GM12878 (cell line): ENCODE measurements at regions not wholly inside any gene's neighbourhood (a gene's known extent, or its start where the extent isn't known, plus 50 kb on each side); places are given as distances from the start of the nearest gene placed in this dataset.

Experiments used
- ATAC-seq: fragments of 200-7000 bp; cut with Tn5 transposase; 3 replicates; pipeline ENCODE4 v1.9.1; 2020; ENCODE audit warnings: mild to moderate bottlenecking, moderate library complexity
- BruUV-seq: library from RNA; stranded (reverse); fragments of 400-500 nt; replicated peaks from 2 replicates; lab custom pipeline; 2021; lab: Mats Ljungman, UMichigan
- CTCF ChIA-PET: fragments of 300-600 bp; sonication (Branson Sonifier 250); formaldehyde crosslinking; extraction: SDS; loops from one replicate; lab custom pipeline; 2021; ENCODE audit warnings: inconsistent platforms; lab: Yijun Ruan, JAX
- POLR2A ChIA-PET: fragments of 350-600 bp; formaldehyde crosslinking; extraction: SDS; loops from one replicate; lab custom pipeline; 2021; ENCODE audit warnings: inconsistent platforms; lab: Charles Lee
- RAD21 ChIA-PET: fragments of 300-600 bp; sonication (Branson Sonifier 250); formaldehyde crosslinking; loops from one replicate; lab custom pipeline; 2023; ENCODE audit warnings: antibody characterized with exemption; ENCODE audit not compliant: unreplicated experiment; lab: Charles Lee
- SMC1A ChIA-PET: fragments of 300-600 bp; sonication (Branson Sonifier 250); formaldehyde crosslinking; loops from one replicate; lab custom pipeline; 2023; ENCODE audit not compliant: unreplicated experiment, uncharacterized antibody; lab: Charles Lee
- DNase-seq: peaks from one replicate; pipeline ENCODE4 v3.0.0-alpha.2; 2011; ENCODE audit warnings: low read depth, low spot score
- FAIRE-seq: peaks from 3 replicates; lab custom pipeline; 2011; peaks lifted over from hg19 to GRCh38; lab: Jason Lieb, UNC
- H2AFZ ChIP-seq: 2 replicates; pipeline ENCODE4 v1.6.0; 2011; ENCODE audit warnings: low read depth, low read length, control low read depth; ENCODE audit not compliant: control insufficient read depth
- H3K27ac ChIP-seq: 2 replicates; pipeline ENCODE4 v1.5.1; 2011; ENCODE audit warnings: control low read depth; ENCODE audit not compliant: control insufficient read depth, insufficient read depth
- H3K27me3 ChIP-seq, 2 experiments: replicated peaks in 1 of 2; 2 replicates each; pipeline versions ENCODE4 v1.6.0 to v1.6.1; 2011; ENCODE audit warnings: low read length in 1 of 2; ENCODE audit not compliant: control insufficient read depth in 2 of 2, insufficient read depth in 2 of 2
- H3K36me3 ChIP-seq, 2 experiments: 2 replicates each; pipeline ENCODE4 v1.5.1; 2011; ENCODE audit warnings: low read length in 1 of 2; ENCODE audit not compliant: control insufficient read depth in 2 of 2, insufficient read depth in 2 of 2
- H3K4me1 ChIP-seq: 2 replicates; pipeline ENCODE4 v1.6.1; 2011; ENCODE audit warnings: mild to moderate bottlenecking, low read length, moderate library complexity, mixed read lengths; ENCODE audit not compliant: control insufficient read depth, insufficient read depth
- H3K4me2 ChIP-seq: 2 replicates; pipeline ENCODE4 v1.6.0; 2011; ENCODE audit warnings: control low read depth; ENCODE audit not compliant: control insufficient read depth, insufficient read depth
- H3K4me3 ChIP-seq: fragments of 200-600 bp; sonication (generic); 2 replicates; pipeline ENCODE4 v1.5.1; 2016
- H3K79me2 ChIP-seq: 2 replicates; pipeline ENCODE4 v1.6.0; 2011; ENCODE audit warnings: low read length; ENCODE audit not compliant: control insufficient read depth, insufficient read depth
- H3K9ac ChIP-seq: 2 replicates; pipeline ENCODE4 v1.8.0; 2011; ENCODE audit warnings: low read length, control low read depth, mixed read lengths; ENCODE audit not compliant: control insufficient read depth, insufficient read depth
- H3K9me3 ChIP-seq: replicated peaks from 3 replicates; pipeline ENCODE4 v1.5.1; 2011; ENCODE audit warnings: mild to moderate bottlenecking, low read length; ENCODE audit not compliant: control insufficient read depth, insufficient read depth
- H4K20me1 ChIP-seq: 2 replicates; pipeline ENCODE4 v1.6.0; 2011; ENCODE audit not compliant: control insufficient read depth, insufficient read depth
- ASH2L ChIP-seq: fragments of 300-600, 200-600 bp; sonication (generic); IDR thresholded peaks from 2 replicates; pipeline ENCODE4 v1.6.1; 2017; ENCODE audit warnings: low read depth, mild to moderate bottlenecking, borderline replicate concordance
- ATF3 ChIP-seq: IDR thresholded peaks from 2 replicates; pipeline ENCODE4 v1.6.1; 2011; ENCODE audit warnings: low read depth, mild to moderate bottlenecking, low read length, moderate library complexity, borderline replicate concordance; ENCODE audit errors: extremely low read depth
- BHLHE40 ChIP-seq, 2 experiments: fragments of 450-650 bp in 1 of 2; IDR thresholded peaks; 2 replicates each; pipeline ENCODE4 v1.6.1; 2011 to 2017; ENCODE audit warnings: low read depth in 2 of 2, borderline replicate concordance in 1 of 2, improper control_type of control experiment in 1 of 2, low read length in 1 of 2, mild to moderate bottlenecking in 1 of 2
- ETV6 ChIP-seq, 2 experiments: fragments of 450-650 bp in 1 of 2; IDR thresholded peaks in 1 of 2; conservative IDR thresholded peaks in 1 of 2; 2 replicates each; pipeline ENCODE4 v1.6.1; 2014; ENCODE audit warnings: antibody characterized with exemption in 1 of 2, borderline replicate concordance in 1 of 2, low read depth in 1 of 2, mild to moderate bottlenecking in 1 of 2, moderate library complexity in 1 of 2
- HDGF ChIP-seq: fragments of 450-650 bp; IDR thresholded peaks from 2 replicates; pipeline ENCODE4 v1.6.1; 2016; ENCODE audit warnings: antibody characterized with exemption
- LARP7 ChIP-seq: fragments of 450-650 bp; IDR thresholded peaks from 2 replicates; pipeline ENCODE4 v1.6.1; 2017; ENCODE audit warnings: mild to moderate bottlenecking
- NR2C2 ChIP-seq: IDR thresholded peaks from 2 replicates; pipeline ENCODE4 v1.6.1; 2011; ENCODE audit warnings: borderline replicate concordance, low read depth; ENCODE audit not compliant: control insufficient read depth, insufficient read length
- PAX8 ChIP-seq: fragments of 450-650 bp; IDR thresholded peaks from 2 replicates; pipeline ENCODE4 v1.6.1; 2017; ENCODE audit warnings: mild to moderate bottlenecking, moderate library complexity
- POLR2AphosphoS2 ChIP-seq: IDR thresholded peaks from 2 replicates; pipeline ENCODE4 v1.6.1; 2011; ENCODE audit warnings: low read depth, mild to moderate bottlenecking, low read length, improper control_type of control experiment, moderate library complexity
- SMC3 ChIP-seq: IDR thresholded peaks from 2 replicates; pipeline ENCODE4 v1.6.1; 2011; ENCODE audit warnings: low read length, improper control_type of control experiment, borderline replicate concordance
- USF1 ChIP-seq: IDR thresholded peaks from 2 replicates; pipeline ENCODE4 v1.6.1; 2011; ENCODE audit warnings: borderline replicate concordance, low read depth, mild to moderate bottlenecking, moderate library complexity, mixed read lengths, low read length; ENCODE audit not compliant: insufficient read depth; ENCODE audit errors: extremely low read length
- ZNF24 ChIP-seq: fragments of 450-650 bp; IDR thresholded peaks from 2 replicates; pipeline ENCODE4 v1.6.1; 2017; ENCODE audit warnings: antibody characterized with exemption, mild to moderate bottlenecking
- whole genome bisulfite sequencing: methylation state at CpG from one replicate; pipeline ENCODE4 v1.1.6; 2016; ENCODE audit warnings: low lambda C conversion rate; ENCODE audit not compliant: insufficient replicate concordance, insufficient coverage; ENCODE audit errors: missing lambda C conversion rate; 5-methylcytosine and 5-hydroxymethylcytosine counted together
- in situ Hi-C: fragments of 300-500 bp; cut with MboI; formaldehyde crosslinking; loops from 9 replicates; pipeline ENCODE4 v1.14.3; 2018; ENCODE audit warnings: mixed read lengths
- intact Hi-C: fragments of 100-400 bp; cut with micrococcal nuclease; formaldehyde crosslinking; loops from one replicate; pipeline ENCODE4 v1.14.2; 2022; ENCODE audit not compliant: unreplicated experiment
- TF ChIP-seq, protein P1 (sequence below): fragments of 450-650 bp; IDR thresholded peaks from 2 replicates; pipeline ENCODE4 v1.6.1; 2018; ENCODE audit warnings: borderline replicate concordance, mild to moderate bottlenecking; ENCODE audit not compliant: partially characterized antibody
- TF ChIP-seq, protein P2 (sequence below): fragments of 450-650 bp; IDR thresholded peaks from 2 replicates; pipeline ENCODE4 v1.6.1; 2018; ENCODE audit warnings: mild to moderate bottlenecking, low read depth, moderate library complexity; ENCODE audit not compliant: partially characterized antibody
- TF ChIP-seq, protein P3 (sequence below): fragments of 450-650 bp; IDR thresholded peaks from 2 replicates; pipeline ENCODE4 v1.6.1; 2016; ENCODE audit warnings: mild to moderate bottlenecking

DNA sequence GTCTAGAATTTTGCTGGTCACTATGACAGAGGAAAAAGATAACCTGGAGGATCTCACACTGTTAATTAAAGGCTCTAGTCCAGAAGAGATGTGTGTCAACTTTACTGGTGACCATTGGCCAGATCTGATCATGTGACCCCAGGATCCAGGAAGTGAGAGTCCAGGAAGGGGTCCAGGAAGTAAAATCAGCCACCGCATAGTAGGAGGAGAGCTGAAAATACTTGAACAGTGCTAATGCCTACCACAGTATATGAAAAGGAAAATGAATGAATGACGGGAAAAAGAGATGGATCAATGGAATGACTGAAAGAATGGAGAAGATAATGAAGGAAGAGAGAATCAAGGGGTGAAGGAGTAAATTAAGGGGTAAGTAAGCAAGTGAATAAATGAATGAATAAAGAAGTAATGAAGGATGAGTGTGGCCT lies 415.3 kb downstream of the RPS24 start:
- RAD21 ChIA-PET: interaction anchor here (0.8 kb wide), 1 partner anchor 746 kb away, joined by 3 read pairs; no protein-coding TSS in a partner anchor
- no peak for FAIRE-seq
- Histone ChIP-seq H3K27me3 (no peaks in the 10 kb centered on the region; a peak in 2 of 4 replicates), H2AFZ (no peak overlapping the region), H3K79me2 (no peaks in the 10 kb centered on the region), H3K27ac (no peak overlapping the region), H3K9me3 (no peaks in the 10 kb centered on the region), H3K9ac (no peak overlapping the region), H3K4me1 (no peaks in the 10 kb centered on the region), H3K4me3 (no peak overlapping the region), H3K36me3 (no peaks in the 10 kb centered on the region), H4K20me1 (no peaks in the 10 kb centered on the region), H3K4me2 (no peak overlapping the region)
- in situ Hi-C loops: no loop called here
- BruUV-seq: no TSS peak
- no peak for DNase-seq
- POLR2A ChIA-PET: no interaction called here
- CTCF ChIA-PET: no interaction called here
- SMC1A ChIA-PET: no interaction called here
- intact Hi-C loops: no loop called here
- 40% methylated on average over 2 of the region's 2 CpGs for WGBS
- ATAC-seq: no peak
- no peak for TF ChIP-seq LARP7
- no peak for TF ChIP-seq NR2C2
- TF ChIP-seq, protein P1, sequence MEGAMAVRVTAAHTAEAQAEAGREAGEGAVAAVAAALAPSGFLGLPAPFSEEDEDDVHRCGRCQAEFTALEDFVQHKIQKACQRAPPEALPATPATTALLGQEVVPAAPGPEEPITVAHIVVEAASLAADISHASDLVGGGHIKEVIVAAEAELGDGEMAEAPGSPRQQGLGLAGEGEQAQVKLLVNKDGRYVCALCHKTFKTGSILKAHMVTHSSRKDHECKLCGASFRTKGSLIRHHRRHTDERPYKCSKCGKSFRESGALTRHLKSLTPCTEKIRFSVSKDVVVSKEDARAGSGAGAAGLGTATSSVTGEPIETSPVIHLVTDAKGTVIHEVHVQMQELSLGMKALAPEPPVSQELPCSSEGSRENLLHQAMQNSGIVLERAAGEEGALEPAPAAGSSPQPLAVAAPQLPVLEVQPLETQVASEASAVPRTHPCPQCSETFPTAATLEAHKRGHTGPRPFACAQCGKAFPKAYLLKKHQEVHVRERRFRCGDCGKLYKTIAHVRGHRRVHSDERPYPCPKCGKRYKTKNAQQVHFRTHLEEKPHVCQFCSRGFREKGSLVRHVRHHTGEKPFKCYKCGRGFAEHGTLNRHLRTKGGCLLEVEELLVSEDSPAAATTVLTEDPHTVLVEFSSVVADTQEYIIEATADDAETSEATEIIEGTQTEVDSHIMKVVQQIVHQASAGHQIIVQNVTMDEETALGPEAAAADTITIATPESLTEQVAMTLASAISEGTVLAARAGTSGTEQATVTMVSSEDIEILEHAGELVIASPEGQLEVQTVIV: no peak
- TF ChIP-seq BHLHE40 (IDR thresholded peaks at IDR 0.05; ENCODE audit: borderline replicate concordance in 1 of 2, low read depth in 2 of 2, low read length in 1 of 2): no peak
- no peak for TF ChIP-seq USF1
- TF ChIP-seq ETV6 (conservative IDR thresholded peaks at IDR 0.05 in 1 of 2, IDR thresholded peaks at IDR 0.05 in 1 of 2; ENCODE audit: borderline replicate concordance in 1 of 2, low read depth in 1 of 2): no peak
- TF ChIP-seq, protein P2, sequence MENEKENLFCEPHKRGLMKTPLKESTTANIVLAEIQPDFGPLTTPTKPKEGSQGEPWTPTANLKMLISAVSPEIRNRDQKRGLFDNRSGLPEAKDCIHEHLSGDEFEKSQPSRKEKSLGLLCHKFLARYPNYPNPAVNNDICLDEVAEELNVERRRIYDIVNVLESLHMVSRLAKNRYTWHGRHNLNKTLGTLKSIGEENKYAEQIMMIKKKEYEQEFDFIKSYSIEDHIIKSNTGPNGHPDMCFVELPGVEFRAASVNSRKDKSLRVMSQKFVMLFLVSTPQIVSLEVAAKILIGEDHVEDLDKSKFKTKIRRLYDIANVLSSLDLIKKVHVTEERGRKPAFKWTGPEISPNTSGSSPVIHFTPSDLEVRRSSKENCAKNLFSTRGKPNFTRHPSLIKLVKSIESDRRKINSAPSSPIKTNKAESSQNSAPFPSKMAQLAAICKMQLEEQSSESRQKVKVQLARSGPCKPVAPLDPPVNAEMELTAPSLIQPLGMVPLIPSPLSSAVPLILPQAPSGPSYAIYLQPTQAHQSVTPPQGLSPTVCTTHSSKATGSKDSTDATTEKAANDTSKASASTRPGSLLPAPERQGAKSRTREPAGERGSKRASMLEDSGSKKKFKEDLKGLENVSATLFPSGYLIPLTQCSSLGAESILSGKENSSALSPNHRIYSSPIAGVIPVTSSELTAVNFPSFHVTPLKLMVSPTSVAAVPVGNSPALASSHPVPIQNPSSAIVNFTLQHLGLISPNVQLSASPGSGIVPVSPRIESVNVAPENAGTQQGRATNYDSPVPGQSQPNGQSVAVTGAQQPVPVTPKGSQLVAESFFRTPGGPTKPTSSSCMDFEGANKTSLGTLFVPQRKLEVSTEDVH: no peak
- no peak for TF ChIP-seq ATF3
- TF ChIP-seq PAX8: no peak
- no peak for TF ChIP-seq SMC3
- no peak for TF ChIP-seq ASH2L
- no peak for TF ChIP-seq HDGF
- no peak for TF ChIP-seq ZNF24
- TF ChIP-seq POLR2AphosphoS2: no peak
- TF ChIP-seq, protein P3, sequence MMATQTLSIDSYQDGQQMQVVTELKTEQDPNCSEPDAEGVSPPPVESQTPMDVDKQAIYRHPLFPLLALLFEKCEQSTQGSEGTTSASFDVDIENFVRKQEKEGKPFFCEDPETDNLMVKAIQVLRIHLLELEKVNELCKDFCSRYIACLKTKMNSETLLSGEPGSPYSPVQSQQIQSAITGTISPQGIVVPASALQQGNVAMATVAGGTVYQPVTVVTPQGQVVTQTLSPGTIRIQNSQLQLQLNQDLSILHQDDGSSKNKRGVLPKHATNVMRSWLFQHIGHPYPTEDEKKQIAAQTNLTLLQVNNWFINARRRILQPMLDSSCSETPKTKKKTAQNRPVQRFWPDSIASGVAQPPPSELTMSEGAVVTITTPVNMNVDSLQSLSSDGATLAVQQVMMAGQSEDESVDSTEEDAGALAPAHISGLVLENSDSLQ: no peak
